GM04503 (cell line): ENCODE measurements at regions not wholly inside any gene's neighbourhood (a gene's known extent, or its start where the extent isn't known, plus 50 kb on each side); places are given as distances from the start of the nearest gene placed in this dataset.

ENCODE experiments used
- DNase-seq: peaks from one replicate; pipeline ENCODE4 v3.0.0-alpha.2; 2012; ENCODE audit warnings: low read depth

DNA sequence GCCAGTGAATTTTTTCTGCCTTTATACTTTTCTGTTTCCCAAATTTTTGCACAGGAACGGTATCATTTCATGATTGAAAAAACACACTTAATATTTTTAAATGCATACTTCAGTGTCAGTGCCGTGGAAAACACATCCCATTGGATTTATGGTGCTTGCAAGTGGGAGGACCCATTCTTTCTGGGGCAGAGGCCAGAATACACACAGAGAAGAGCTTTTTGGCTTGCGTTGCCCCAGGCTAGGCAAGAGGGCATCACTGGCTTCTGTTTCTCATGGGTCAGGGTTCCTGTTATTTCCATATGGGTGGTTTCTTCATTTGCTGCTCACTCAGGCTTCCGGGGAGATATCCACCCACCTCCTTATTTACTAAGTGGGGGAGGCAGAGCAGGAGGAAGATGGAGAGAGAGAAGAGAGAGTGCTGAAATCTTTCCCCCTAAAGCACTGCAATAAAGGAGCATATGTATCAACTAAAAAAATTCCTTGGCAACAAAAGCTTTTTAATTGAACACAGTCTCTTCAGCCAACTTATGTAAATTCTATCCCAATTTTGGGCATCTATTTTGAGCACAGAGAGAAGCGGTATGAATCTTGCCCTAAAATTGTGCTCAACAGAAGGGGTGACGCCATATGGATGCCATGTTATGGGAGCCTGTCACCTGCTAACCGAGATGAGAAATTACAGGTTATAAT lies 66.0 kb upstream of the KIRREL3 start:
- no peak for DNase-seq

DNA sequence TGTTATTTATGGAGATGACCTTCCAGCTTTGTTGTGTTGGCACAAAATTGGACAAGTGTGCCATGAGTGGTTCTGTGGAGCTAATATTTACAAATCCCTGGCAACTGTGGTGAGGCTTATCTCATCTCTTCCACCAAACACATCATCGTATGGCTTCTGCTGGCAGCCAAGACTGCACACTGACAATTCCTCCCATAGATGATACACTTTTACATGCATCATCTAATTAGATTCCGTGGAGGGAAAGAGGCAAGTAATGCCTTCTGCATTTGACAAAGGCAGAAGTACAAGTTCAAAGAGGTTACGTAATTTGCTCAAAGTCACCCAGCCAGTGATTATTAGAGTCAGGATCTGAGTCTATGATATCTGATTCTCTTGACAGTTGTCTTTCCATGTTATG lies 62.7 kb upstream of the KIRREL3 start:
- no peak for DNase-seq

DNA sequence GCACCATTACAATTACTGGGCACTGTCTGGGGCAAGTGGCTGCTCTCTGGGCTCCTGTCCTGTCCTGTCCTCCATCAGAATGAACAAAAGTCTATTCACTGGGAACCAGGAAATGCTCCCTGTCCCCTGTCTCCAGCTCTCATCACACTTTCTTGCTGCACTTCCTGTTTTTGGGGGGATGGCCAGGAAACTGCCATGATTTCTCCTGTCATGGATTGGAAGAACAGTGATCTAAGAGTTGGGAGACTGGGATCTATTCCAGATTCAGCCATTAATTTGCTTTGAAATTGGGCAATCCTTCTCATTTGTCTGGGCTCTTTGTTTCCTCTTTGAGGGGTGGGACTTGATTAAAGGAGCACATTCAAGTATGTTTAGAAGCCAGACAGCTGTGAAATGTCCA lies 61.4 kb upstream of the KIRREL3 start:
- no peak for DNase-seq

DNA sequence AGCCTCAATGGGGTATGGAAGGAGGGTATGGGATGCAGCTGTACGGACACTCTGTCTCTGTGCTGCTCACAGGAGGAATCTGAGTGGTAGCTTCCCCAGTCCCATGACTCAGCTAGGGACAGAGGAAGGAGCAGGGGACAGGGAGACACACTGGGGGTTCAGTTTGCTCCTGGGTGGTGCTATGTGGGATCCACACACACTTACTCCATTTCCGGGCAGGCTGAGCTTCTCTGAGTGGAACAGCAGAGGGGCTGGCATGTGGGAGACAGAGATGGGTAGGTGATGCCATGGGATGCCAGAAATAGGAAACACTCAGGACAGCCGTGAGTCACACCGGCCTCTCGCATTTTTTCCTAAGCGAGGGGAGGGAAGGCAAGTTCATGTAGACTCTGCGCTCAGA lies 59.2 kb upstream of the KIRREL3 start:
- DNase-seq: no peak

DNA sequence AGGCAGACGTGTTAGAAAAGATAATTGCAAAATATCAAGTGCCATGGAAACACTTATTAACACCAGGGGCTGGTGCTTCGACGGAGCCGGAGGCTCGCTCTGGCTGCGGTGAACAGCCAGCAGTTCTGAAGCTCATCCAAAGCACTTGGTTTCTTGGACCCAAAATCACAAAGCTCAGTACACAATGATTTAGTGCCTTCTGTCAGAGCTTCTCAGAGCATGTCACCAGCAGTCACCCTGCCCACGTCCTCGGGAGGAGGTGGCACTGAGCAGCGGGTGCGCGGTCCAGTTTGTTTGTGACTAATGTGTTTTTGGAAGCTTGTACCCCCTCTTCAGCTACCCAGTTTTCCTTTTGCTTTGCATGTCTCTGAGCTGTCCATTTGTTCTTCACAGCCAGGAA lies 58.7 kb upstream of the KIRREL3 start:
- DNase-seq: no peak

DNA sequence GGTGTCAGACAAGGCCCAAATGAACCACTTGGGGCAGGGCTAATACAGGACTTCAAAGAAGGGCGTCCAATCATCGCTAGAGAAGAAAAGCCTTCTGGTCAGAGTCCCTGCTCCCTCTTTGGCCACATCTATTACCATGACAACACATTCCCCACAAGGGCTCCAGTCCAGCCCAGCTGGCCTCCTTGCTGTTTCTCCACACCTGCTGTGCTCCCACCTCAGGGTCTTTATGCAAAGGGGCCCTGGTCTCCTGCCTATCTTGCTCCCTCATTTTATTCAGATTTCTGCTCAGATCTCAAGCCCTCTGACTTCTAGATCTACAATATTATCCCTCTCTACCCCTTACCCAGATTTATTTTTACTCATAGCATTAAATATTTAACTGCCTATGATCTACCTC lies 58.0 kb upstream of the KIRREL3 start:
- DNase-seq: no peak

DNA sequence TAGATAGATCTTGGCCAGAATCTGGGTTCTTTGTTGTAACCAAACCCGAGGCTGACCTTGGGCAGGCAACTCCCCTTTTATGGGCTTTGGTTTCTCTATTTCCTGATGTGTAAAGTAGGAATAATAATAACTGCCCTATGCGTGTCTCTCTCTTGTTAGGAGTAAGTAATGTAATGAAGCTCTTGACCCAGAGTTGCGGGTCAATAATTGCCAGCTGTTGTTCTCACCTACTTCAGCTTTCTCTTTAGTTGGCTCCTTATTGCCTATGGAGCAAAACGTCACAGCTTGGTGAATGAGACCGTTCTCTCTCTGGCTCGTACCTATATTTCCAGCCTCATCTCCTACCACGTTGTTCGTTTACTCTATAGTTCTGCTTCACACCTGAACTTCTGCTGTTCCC lies 56.6 kb upstream of the KIRREL3 start:
- no peak for DNase-seq

DNA sequence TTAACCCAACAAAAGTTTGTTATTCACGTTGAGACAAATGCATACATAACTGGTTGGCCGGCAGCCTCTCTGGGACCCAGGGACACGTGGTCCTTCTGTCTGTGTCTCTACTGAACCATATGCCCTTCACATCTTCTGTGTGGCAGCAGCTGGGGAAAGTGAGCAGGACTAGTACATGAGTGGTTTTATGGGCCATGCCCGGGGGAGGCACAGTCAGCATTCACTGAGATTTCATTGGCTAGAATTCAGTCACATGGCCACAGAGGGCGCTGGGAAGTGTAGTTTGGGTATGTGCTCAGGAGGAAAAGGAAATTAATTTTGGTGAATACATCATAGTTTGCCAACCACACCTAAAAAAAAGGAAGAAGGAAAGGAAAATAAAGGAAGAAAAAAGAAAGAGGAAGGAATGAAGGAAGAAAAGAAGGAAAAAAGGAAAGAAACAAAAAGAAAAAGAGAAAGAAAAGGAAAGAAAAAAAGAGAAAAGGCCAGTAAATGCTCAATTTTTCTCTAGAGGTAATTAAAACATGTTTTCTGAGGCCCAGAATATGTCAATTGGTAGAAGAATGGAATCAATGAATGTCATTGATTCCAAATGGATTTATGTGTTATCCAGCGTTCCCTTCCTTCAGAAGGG lies 55.9 kb upstream of the KIRREL3 start:
- DNase-seq: no peak

DNA sequence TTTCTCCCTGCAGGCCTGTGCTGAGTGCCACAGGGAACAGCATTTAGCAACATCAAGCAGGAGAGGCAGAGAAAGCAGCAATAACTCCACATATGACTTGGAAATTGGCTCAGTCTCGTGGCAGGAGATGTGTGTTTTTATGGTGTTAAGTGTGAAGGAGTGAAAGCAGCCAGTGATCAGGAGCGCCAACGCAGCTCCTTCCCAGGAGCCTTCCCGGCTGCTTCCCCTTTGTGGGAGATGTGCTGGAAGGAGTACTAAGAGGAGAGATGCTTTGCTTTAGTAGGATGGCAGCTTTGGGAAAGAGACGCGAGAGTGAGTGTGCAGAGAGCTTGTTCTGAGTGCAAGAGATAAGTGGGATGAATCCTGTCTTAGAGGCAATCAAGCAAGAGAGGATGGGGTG lies 54.7 kb upstream of the KIRREL3 start:
- no peak for DNase-seq

DNA sequence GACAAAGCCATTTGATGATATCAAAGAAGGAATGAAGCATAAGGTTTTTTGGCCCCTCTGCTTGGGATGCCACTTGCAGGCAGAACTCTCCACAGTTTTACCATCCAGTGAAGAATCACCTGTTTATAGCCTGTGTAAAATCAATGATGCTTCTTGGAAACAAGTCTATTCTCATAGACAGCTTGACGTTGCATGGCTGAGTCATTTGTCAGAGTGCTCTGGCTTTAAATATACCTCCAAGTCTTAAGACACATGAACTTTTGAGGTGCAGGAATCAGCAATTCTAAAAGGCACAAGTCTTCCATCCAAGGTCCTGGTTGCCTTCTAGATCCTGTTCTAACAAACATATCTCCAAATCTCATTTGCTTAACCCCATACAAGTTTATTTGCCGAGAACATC lies 53.6 kb upstream of the KIRREL3 start:
- no peak for DNase-seq

DNA sequence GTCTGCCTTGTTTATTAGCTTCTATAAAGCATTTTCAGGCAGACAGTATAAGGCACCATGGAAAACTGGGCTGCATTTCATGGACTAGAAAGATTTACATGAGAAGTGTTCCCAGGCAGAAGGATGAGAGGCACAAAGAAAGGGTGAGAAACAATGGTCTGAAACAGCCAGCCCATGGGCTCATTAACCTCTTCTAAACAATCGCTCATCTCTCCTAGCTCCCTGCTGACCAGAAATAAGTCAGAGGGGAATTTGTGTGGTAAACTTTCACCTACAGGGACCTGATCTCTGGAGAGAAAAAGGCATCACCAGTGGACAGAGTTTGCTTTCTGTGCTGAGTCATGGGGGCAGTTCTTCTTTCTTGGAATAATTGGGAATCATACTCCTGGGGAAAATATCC lies 51.8 kb upstream of the KIRREL3 start:
- no peak for DNase-seq
